Stromal cell of bone marrow (primary cell): ENCODE measurements at regions not wholly inside any gene's neighbourhood (a gene's known extent, or its start where the extent isn't known, plus 50 kb on each side); places are given as distances from the start of the nearest gene placed in this dataset.
A peak's percentile ranks its signal among the peaks of the same experiment; 100 is the strongest.

Experiments
- DNase-seq: peaks from one replicate; pipeline ENCODE4 v3.0.0-alpha.2; 2012; ENCODE audit warnings: low read depth

DNA sequence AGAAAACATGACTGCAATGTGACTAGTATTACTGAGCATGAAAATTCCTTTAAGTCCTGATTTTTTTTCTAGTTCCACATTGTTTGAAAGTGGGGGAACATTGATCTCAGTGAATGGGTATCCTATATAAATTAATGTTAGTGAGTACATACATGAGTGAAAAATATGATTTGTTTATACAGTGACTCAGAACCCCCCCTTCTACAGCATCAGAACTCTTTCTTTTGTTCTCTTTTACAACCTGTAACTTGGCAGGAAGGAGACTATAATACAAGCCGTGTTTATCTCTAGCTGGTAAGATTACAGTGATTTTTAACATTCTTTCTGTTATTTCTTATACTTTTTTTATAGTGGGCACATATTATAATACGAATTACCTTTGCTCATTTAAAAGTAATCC, 384.7 kb downstream of the PDCD6IP start:
- DNase-seq: no peak

- DNase-seq: no peak
Observed at GRCh38 chr3:34183611-34184340, 385.3 kb downstream of the PDCD6IP start.

DNA sequence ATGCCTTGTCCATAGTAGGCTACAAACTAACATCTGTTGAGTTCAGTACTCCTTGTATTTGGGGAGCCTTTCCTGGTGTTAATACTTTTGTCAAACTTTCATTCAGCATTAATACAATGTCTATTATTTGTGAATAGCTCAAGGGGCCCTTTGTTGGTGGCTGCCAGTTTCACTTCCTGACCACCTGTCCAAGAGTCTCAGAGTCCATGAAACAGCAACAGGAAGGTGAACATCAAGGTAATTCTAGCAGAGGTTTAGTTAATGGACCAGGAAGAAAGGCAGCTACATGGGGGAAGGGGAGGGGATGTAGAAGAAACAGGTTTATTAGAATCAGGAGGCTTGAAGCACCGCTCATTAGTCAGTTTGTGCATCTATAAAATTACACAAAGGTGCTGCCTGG, 386.9 kb downstream of the PDCD6IP start:
- DNase-seq: no peak

DNA sequence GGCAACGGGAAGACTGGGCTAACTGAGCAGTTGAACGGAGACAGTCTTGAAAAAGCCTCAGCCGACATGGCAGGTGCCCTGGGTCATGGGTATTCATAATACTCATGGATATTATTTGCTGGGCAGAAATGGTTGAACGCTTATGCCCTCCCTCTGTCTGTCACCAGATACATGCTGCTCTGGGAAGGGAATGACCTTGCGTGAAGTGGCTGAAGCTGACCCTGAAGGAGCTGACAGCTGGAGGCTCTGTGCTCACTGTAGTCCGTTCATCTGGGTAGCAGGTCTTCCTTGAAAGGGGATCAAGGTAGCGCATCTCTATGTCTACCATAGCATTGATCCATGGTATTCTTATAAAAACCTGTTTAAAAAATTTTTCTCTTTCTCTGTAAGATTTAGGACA, 390.7 kb downstream of the PDCD6IP start:
- DNase-seq: no peak

- DNase-seq: no peak
Observed at GRCh38 chr3:34196914-34197313, 398.5 kb downstream of the PDCD6IP start.

- no peak for DNase-seq
Observed at GRCh38 chr3:34198309-34198708, 399.9 kb downstream of the PDCD6IP start.

- no peak for DNase-seq
Observed at GRCh38 chr3:34200576-34200975, 402.1 kb downstream of the PDCD6IP start.

DNA sequence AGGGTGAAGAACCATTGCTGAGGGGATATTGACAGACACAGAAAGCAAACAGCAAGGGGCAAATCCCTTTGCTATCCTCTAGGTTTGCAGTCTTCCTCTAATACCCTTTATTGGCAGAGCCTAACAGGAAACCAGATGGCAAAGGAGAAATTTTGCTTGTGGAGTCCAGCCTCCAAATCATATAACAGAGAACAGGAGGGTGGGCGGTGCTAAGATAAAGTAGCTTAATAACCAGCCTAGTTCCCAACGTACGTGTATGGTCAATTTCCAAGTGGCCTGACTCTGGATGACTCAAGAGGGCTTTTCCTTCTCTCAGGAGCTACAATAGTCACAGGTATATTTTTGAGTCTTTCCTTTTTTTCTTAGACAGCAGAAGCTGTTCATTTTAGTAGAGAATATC, 404.5 kb downstream of the PDCD6IP start:
- DNase-seq: no peak

DNA sequence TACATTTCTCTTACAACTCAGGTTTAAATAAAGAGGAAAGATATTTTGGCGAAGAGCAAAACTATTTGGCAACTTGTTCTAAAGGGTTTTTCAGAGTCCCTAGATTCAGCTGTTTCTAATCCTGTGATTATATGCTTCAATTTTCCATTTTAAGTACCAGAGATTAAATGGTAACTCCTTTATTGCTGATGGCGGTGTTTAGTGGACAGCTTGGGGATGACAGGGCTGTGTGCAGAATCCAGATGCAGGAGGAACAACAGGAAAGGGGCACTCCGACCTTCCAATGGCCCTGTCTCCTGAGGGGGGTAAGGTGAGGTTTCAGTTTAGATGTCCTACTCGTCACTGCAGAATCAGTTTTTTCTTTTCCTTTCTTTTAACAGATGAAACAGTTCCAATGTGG, 405.0 kb downstream of the PDCD6IP start:
- no peak for DNase-seq

GRCh38 chr3:34207002-34207401, 408.6 kb downstream of the PDCD6IP start:
- DNase-seq: no peak

DNA sequence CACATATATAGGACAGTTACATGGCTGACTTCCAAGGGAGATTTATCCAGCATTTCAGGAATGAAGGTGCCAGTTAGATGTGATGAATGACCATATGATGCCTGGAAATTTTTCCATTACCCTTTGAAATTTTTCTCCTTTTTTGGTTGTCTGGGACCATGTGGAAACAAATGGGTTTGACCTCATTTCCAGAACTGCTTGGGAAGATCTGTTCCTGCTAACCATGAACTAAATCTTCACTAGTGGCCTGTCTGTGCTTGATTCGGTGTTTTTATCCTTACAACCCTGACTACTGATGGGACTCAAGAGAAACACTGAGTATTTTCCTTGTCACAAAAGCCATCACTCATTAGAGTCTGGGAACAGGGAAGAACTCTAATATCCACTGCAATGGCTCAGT, 409.4 kb downstream of the PDCD6IP start:
- no peak for DNase-seq

- DNase-seq: no peak
Observed at GRCh38 chr3:34212175-34212574, 413.7 kb downstream of the PDCD6IP start.

DNA sequence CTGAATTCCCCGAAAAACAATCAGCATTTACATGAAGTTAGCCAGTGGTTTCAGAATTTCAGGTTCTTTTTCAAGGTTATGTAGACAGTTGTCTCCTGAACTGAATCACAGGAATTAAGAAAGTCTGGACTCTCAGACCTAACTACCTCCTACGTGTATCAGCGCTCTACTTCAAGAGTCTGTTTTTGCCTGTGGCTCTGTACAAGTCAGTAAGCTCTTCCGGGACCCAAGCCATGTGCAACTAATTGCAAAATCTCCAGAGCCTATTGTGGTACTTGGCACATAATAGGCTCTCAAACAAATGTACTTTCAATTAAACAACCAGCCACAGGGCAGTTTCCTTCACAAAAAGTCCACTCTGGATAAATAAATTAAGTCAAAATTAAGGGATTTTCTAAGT, 414.2 kb downstream of the PDCD6IP start:
- DNase-seq: peak; percentile 57

DNA sequence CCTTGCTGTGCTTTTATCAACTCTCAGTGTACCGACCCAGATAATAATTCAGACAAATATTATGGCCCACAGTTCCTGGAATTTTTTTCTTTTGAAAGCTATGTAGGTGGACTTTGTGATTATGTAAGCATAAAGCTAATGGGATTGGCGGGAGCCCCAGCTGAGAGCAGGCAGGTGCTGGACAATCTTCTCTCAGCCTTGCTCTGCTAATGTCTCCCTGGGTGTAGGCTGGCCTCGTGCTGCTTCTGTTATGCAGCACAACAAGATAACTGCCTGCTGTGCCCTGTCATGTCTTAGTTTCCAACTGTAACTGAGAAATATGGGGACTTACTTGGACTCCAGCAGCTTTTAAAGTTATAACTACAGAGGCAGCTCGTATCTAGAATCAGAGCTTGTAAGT, 415.0 kb downstream of the PDCD6IP start:
- DNase-seq: no peak

GRCh38 chr3:34216711-34217335, 418.4 kb downstream of the PDCD6IP start:
- no peak for DNase-seq

GRCh38 chr3:34218706-34219385, 420.4 kb downstream of the PDCD6IP start:
- no peak for DNase-seq

GRCh38 chr3:34219556-34219955, 421.1 kb downstream of the PDCD6IP start:
- DNase-seq: no peak

DNA sequence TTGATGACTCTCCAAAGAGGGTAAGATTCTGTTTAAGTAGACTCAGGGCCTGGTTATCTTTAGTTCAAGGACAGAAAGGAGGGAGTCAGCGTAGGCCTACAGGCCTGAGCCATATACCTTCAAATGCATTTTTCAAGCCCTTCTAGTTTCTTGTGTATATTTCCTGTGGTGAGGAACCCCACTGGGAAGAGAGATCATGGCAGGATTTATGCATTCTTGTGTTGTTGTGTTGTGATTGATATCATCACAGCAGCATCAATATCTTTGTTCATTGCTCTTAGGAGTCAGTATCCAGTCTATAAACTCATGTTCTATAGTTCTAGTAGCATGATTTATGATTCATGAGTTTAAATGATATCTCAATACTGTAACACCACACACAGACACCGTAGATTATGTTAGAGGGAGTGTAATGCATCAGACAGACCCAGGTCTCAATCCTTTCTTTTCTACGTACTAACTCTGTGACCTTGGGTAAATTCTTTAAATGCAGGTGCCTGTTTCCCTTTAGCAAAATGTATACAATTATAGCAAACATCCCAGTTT, 427.5 kb downstream of the PDCD6IP start:
- DNase-seq: no peak

GRCh38 chr3:34229876-34230275, 431.4 kb downstream of the PDCD6IP start:
- no peak for DNase-seq

DNA sequence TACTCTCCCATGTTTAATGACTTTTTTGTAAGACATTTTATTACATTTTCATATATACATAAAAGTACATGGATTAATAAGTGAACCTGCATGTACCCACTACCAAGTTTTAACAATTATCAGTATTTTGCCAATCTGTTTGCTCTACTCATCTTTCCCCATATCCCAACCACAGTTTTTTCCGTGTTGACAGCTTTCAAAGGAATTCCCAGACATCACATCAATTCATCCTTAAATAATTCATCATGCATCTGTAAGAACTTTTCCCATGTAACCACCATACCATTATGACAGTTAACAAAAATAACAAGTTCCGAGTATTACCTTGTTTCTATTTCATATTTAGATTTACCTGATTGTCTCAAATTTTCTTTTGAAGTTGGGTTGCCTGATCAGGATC, 436.7 kb downstream of the PDCD6IP start:
- no peak for DNase-seq

DNA sequence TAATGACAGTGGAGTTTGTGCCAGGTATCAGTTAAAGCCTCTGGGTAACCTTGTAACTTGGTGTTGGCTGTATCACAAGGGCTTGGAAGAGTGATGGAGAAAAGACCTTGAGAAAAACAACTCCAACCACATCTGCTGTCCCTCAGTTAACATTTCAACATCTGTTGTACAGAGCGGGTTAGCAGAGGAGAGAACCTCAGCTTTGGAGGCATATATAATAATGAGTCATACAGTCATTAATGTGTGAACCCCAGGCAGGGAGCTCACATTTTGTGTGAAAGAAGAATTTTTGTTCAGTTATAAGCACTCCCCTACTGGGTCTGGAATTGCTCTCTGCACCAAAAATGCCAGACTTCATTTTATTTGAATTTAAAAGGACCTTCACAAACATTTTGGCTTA, 439.5 kb downstream of the PDCD6IP start:
- DNase-seq: no peak

DNA sequence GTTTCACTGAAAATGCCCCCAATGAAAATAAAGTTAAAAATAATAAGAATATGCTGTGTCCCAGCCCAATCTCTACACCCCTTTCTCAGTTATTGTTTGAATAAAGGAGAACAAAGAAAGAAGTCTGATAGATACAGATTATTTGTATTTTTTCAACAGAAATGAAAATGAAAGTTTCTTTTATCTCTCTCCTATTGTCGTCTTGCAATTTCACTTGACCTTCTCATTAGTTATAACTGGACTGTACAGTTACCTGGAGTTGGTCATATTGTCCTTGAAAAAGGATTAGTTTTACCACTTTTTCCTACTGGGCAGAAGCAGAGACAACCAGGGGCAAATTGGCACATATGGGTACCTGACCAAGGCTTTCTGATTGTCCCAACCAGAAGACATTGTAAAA, 440.0 kb downstream of the PDCD6IP start:
- no peak for DNase-seq

- DNase-seq: no peak
Observed at GRCh38 chr3:34239287-34239686, 440.9 kb downstream of the PDCD6IP start.
